HEK293 (cell line): ENCODE measurements at regions not wholly inside any gene's neighbourhood (a gene's known extent, or its start where the extent isn't known, plus 50 kb on each side); places are given as distances from the start of the nearest gene placed in this dataset.

Experiments used
- CTCF ChIA-PET: fragments of 350-600 bp; formaldehyde crosslinking; extraction: SDS; loops from one replicate; lab custom pipeline; 2021; ENCODE audit warnings: antibody characterized with exemption; lab: Yijun Ruan, JAX
- POLR2A ChIA-PET: fragments of 300-600 bp; formaldehyde crosslinking; extraction: SDS; loops from one replicate; lab custom pipeline; 2020; ENCODE audit warnings: antibody characterized with exemption, inconsistent platforms; lab: Yijun Ruan, JAX
- H3K27ac ChIP-seq: fragments of 200-500 bp; sonication (Bioruptor generic); 2 replicates; pipeline ENCODE4 v1.5.1; 2014; ENCODE audit warnings: low read depth, low read length, control low read depth, inconsistent platforms; ENCODE audit errors: extremely low read depth
- H3K36me3 ChIP-seq, 2 experiments: fragments of 200-500 bp in 1 of 2; sonication (Bioruptor generic) in 1 of 2; 1 replicate in 1 of 2; 2 replicates in 1 of 2; pipeline ENCODE4 v1.5.1; 2014 to 2017; ENCODE audit warnings: inconsistent platforms in 2 of 2, low read length in 2 of 2; ENCODE audit not compliant: control insufficient read depth in 2 of 2, insufficient read depth in 1 of 2
- H3K4me1 ChIP-seq: fragments of 200-500 bp; sonication (Bioruptor generic); 2 replicates; pipeline ENCODE4 v1.5.1; 2014; ENCODE audit warnings: mild to moderate bottlenecking, low read length, inconsistent platforms; ENCODE audit not compliant: control insufficient read depth, insufficient read depth
- H3K4me3 ChIP-seq: 2 replicates; pipeline ENCODE4 v1.5.1; 2011; ENCODE audit warnings: low read depth, mild to moderate bottlenecking, control low read depth, low read length, moderate library complexity
- H3K9me3 ChIP-seq: fragments of 200-500 bp; sonication (Bioruptor generic); 2 replicates; pipeline ENCODE4 v1.5.1; 2014; ENCODE audit warnings: low read depth, low read length, inconsistent platforms; ENCODE audit not compliant: control insufficient read depth, insufficient read depth
- BCL11A ChIP-seq: fragments of 450-650 bp; formaldehyde crosslinking; IDR thresholded peaks from 2 replicates; pipeline ENCODE4 v1.5.1; 2016; ENCODE audit warnings: low read depth, missing biosample characterization, missing genetic modification characterization
- SCRT1 ChIP-seq: fragments of 450-650 bp; formaldehyde crosslinking; IDR thresholded peaks from 2 replicates; pipeline ENCODE4 v1.5.1; 2016; ENCODE audit warnings: missing biosample characterization, missing genetic modification characterization, borderline replicate concordance
- ZBTB8A ChIP-seq: fragments of 450-650 bp; formaldehyde crosslinking; IDR thresholded peaks from 2 replicates; pipeline ENCODE4 v1.5.1; 2016; ENCODE audit warnings: missing biosample characterization, missing genetic modification characterization
- ZNF133 ChIP-seq: fragments of 450-650 bp; formaldehyde crosslinking; IDR thresholded peaks from 2 replicates; pipeline ENCODE4 v1.5.1; 2016; ENCODE audit warnings: missing biosample characterization, missing genetic modification characterization
- ZNF19 ChIP-seq: fragments of 450-650 bp; formaldehyde crosslinking; IDR thresholded peaks from 2 replicates; pipeline ENCODE4; 2016; ENCODE audit warnings: missing biosample characterization, missing genetic modification characterization, low read depth
- ZNF223 ChIP-seq: fragments of 450-650 bp; formaldehyde crosslinking; IDR thresholded peaks from 2 replicates; pipeline ENCODE4 v1.5.1; 2016; ENCODE audit warnings: missing biosample characterization, missing genetic modification characterization
- ZNF302 ChIP-seq: fragments of 450-650 bp; formaldehyde crosslinking; IDR thresholded peaks from 2 replicates; pipeline ENCODE4 v1.5.1; 2016; ENCODE audit warnings: missing biosample characterization, missing genetic modification characterization, low read depth
- ZNF335 ChIP-seq: fragments of 450-650 bp; formaldehyde crosslinking; conservative IDR thresholded peaks from 2 replicates; pipeline ENCODE4 v1.5.1; 2016; ENCODE audit warnings: missing biosample characterization, missing genetic modification characterization
- ZNF37A ChIP-seq: fragments of 450-650 bp; IDR thresholded peaks from 2 replicates; pipeline ENCODE4 v1.5.1; 2018; ENCODE audit warnings: missing biosample characterization, missing genetic modification characterization
- ZNF473 ChIP-seq: fragments of 450-650 bp; formaldehyde crosslinking; IDR thresholded peaks from 2 replicates; pipeline ENCODE4 v1.5.1; 2017; ENCODE audit warnings: missing biosample characterization, missing genetic modification characterization
- ZNF514 ChIP-seq: fragments of 450-650 bp; formaldehyde crosslinking; IDR thresholded peaks from 2 replicates; pipeline ENCODE4 v1.5.1; 2016; ENCODE audit warnings: missing biosample characterization, missing genetic modification characterization
- ZNF529 ChIP-seq: fragments of 450-650 bp; formaldehyde crosslinking; IDR thresholded peaks from 2 replicates; pipeline ENCODE4 v1.5.1; 2017; ENCODE audit warnings: missing genetic modification characterization, missing biosample characterization; ENCODE audit not compliant: insufficient replicate concordance
- ZNF623 ChIP-seq: fragments of 450-650 bp; formaldehyde crosslinking; IDR thresholded peaks from 2 replicates; pipeline ENCODE4 v1.5.1; 2016; ENCODE audit warnings: missing biosample characterization, missing genetic modification characterization
- ZNF664 ChIP-seq: fragments of 450-650 bp; formaldehyde crosslinking; IDR thresholded peaks from 2 replicates; pipeline ENCODE4 v1.5.1; 2016; ENCODE audit warnings: missing biosample characterization, missing genetic modification characterization
- ZNF670 ChIP-seq: fragments of 450-650 bp; formaldehyde crosslinking; IDR thresholded peaks from 2 replicates; pipeline ENCODE4 v1.5.1; 2016; ENCODE audit warnings: missing biosample characterization, missing genetic modification characterization, low read depth
- ZNF76 ChIP-seq: fragments of 450-650 bp; formaldehyde crosslinking; IDR thresholded peaks from 2 replicates; pipeline ENCODE4; 2016; ENCODE audit warnings: low read depth, missing biosample characterization, missing genetic modification characterization, borderline replicate concordance
- ZNF843 ChIP-seq: fragments of 450-650 bp; formaldehyde crosslinking; IDR thresholded peaks from 2 replicates; pipeline ENCODE4 v1.5.1; 2016; ENCODE audit warnings: missing biosample characterization, missing genetic modification characterization
- TF ChIP-seq, protein P1 (sequence below): fragments of 450-650 bp; formaldehyde crosslinking; IDR thresholded peaks from 2 replicates; pipeline ENCODE4 v1.5.1; 2016; ENCODE audit warnings: missing biosample characterization, missing genetic modification characterization
- TF ChIP-seq, protein P2 (sequence below): fragments of 450-650 bp; formaldehyde crosslinking; IDR thresholded peaks from 2 replicates; pipeline ENCODE4 v1.5.1; 2017; ENCODE audit warnings: missing biosample characterization, missing genetic modification characterization
- TF ChIP-seq, protein P3 (sequence below): fragments of 450-650 bp; formaldehyde crosslinking; IDR thresholded peaks from 2 replicates; pipeline ENCODE4 v1.5.1; 2016; ENCODE audit warnings: missing biosample characterization, missing genetic modification characterization

DNA sequence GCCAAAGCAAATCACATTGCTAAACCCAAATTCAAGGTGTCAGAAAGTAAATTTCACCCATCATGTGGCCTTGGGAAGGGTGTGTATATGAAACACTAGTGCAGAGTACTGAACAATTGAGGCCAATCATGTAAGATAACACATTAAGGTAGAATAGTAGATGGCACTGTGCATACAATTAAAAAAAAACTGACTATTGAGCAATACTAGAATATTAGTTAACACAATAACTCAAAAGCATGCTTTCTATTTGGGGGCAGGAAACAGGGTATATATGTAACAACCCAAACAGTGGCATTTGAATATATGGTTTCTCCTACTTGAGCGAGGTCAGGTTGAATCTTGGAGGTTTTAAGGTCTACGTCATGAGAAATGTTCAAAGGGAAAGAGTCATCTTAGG lies 63.0 kb upstream of the DYNLRB2 start:
- Histone ChIP-seq H3K4me3 (no peak overlapping the region), H3K4me1 (no peaks in the 10 kb centered on the region), H3K9me3 (no peaks in the 10 kb centered on the region), H3K36me3 (no peaks in the 10 kb centered on the region), H3K27ac (no peak overlapping the region)
- POLR2A ChIA-PET = no interaction called here
- CTCF ChIA-PET = no interaction called here
- TF ChIP-seq ZNF335 = no peak
- no peak for TF ChIP-seq SCRT1 (tag by site-specific recombination)

DNA sequence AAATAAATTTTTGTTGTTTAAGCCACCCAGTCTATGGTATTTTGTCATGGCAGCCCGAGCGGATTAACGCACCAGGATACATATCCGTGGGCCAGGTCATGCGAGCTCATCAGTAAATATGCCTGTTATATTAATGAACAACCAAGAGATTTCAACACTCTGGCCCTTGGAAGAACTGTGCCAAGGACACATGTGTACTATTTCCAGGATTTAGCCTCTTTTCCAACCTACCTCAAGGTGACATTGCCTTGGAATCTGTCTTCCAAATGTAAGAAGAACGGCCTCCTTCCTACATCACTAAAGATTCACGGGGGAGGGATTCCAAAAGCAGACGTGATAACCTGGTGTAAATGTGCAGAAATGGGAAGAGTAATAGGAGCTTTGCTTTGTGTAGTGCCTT lies 72.8 kb upstream of the DYNLRB2 start:
- Histone ChIP-seq H3K36me3 (no peaks in the 10 kb centered on the region), H3K27ac (no peak overlapping the region), H3K4me3 (no peak overlapping the region), H3K9me3 (no peaks in the 10 kb centered on the region), H3K4me1 (no peaks in the 10 kb centered on the region)
- ChIA-PET CTCF (interaction anchor here (0.6 to 1.3 kb wide), 4 partner anchors 18 to 751 kb away, joined by 3 to 4 read pairs (median 3); no protein-coding TSS in a partner anchor), POLR2A (no interaction called here)
- TF ChIP-seq, protein P1, sequence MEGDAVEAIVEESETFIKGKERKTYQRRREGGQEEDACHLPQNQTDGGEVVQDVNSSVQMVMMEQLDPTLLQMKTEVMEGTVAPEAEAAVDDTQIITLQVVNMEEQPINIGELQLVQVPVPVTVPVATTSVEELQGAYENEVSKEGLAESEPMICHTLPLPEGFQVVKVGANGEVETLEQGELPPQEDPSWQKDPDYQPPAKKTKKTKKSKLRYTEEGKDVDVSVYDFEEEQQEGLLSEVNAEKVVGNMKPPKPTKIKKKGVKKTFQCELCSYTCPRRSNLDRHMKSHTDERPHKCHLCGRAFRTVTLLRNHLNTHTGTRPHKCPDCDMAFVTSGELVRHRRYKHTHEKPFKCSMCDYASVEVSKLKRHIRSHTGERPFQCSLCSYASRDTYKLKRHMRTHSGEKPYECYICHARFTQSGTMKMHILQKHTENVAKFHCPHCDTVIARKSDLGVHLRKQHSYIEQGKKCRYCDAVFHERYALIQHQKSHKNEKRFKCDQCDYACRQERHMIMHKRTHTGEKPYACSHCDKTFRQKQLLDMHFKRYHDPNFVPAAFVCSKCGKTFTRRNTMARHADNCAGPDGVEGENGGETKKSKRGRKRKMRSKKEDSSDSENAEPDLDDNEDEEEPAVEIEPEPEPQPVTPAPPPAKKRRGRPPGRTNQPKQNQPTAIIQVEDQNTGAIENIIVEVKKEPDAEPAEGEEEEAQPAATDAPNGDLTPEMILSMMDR (tag by site-specific recombination) = no peak
- TF ChIP-seq ZNF514 (no peak), ZNF664 (tag by site-specific recombination) (no peak), ZNF670 (tag by site-specific recombination) (no peak), ZNF473 (tag by site-specific recombination) (no peak), ZNF133 (tag by site-specific recombination) (no peak), BCL11A (tag by site-specific recombination) (no peak), ZBTB8A (tag by site-specific recombination) (no peak), ZNF302 (tag by site-specific recombination) (no peak), ZNF529 (no peak), ZNF76 (tag by site-specific recombination) (no peak), ZNF19 (tag by site-specific recombination) (no peak), ZNF623 (tag by site-specific recombination) (no peak), ZNF223 (no peak), ZNF843 (tag by site-specific recombination) (no peak), ZNF37A (tag by site-specific recombination) (no peak)
- TF ChIP-seq, protein P2, sequence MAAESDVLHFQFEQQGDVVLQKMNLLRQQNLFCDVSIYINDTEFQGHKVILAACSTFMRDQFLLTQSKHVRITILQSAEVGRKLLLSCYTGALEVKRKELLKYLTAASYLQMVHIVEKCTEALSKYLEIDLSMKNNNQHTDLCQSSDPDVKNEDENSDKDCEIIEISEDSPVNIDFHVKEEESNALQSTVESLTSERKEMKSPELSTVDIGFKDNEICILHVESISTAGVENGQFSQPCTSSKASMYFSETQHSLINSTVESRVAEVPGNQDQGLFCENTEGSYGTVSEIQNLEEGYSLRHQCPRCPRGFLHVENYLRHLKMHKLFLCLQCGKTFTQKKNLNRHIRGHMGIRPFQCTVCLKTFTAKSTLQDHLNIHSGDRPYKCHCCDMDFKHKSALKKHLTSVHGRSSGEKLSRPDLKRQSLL (tag by site-specific recombination) = no peak
- TF ChIP-seq, protein P3, sequence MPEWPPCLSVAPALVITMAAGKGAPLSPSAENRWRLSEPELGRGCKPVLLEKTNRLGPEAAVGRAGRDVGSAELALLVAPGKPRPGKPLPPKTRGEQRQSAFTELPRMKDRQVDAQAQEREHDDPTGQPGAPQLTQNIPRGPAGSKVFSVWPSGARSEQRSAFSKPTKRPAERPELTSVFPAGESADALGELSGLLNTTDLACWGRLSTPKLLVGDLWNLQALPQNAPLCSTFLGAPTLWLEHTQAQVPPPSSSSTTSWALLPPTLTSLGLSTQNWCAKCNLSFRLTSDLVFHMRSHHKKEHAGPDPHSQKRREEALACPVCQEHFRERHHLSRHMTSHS (tag by site-specific recombination) = no peak
